HepG2 (cell line): ENCODE measurements at regions not wholly inside any gene's neighbourhood (a gene's known extent, or its start where the extent isn't known, plus 50 kb on each side); places are given as distances from the start of the nearest gene placed in this dataset.

Experiments
- ATAC-seq: fragments of 200-7000 bp; cut with Tn5 transposase; 3 replicates; pipeline ENCODE4 v1.9.1; 2020; ENCODE audit warnings: mild to moderate bottlenecking, moderate library complexity
- BruUV-seq: library from RNA; stranded (reverse); fragments of 400-500 nt; replicated peaks from 2 replicates; lab custom pipeline; 2021; lab: Mats Ljungman, UMichigan
- CTCF ChIA-PET: fragments of 300-600 bp; formaldehyde crosslinking; extraction: SDS; loops from one replicate; lab custom pipeline; 2021; ENCODE audit warnings: low total read pairs, inconsistent platforms, low intra/inter-chr PET ratio; lab: Yijun Ruan, JAX
- POLR2A ChIA-PET: fragments of 350-600 bp; sonication (Branson Sonifier 250); formaldehyde crosslinking; loops from one replicate; lab custom pipeline; 2020; ENCODE audit warnings: antibody characterized with exemption, inconsistent platforms; lab: Yijun Ruan, JAX
- DNase-seq: peaks from one replicate; pipeline ENCODE4 v3.0.0-alpha.2; 2015; ENCODE audit warnings: low spot score
- FAIRE-seq: peaks from 3 replicates; lab custom pipeline; 2011; peaks lifted over from hg19 to GRCh38; lab: Jason Lieb, UNC
- H2AFZ ChIP-seq: one replicate; pipeline ENCODE4 v1.6.1; 2011; ENCODE audit warnings: low read length, inconsistent platforms
- H3K27ac ChIP-seq: fragments of 300-600 bp; 3 replicates; pipeline ENCODE4 v1.8.0; 2011; ENCODE audit warnings: mixed run types, mild to moderate bottlenecking, mixed read lengths, low read length, inconsistent platforms; ENCODE audit not compliant: insufficient read depth; ENCODE audit errors: extremely low read length
- H3K27me3 ChIP-seq, 2 experiments: fragments of 200-600 bp in 1 of 2; 2 replicates in 1 of 2; 3 replicates in 1 of 2; pipeline versions ENCODE4 v1.6.0 to v1.8.0; 2011; ENCODE audit warnings: low read length in 2 of 2, mild to moderate bottlenecking in 2 of 2, moderate library complexity in 2 of 2, inconsistent platforms in 1 of 2; ENCODE audit not compliant: insufficient read depth in 2 of 2, control insufficient read depth in 1 of 2
- H3K36me3 ChIP-seq, 2 experiments: fragments of 200-600 bp in 1 of 2; replicated peaks in 1 of 2; 2 replicates in 1 of 2; 3 replicates in 1 of 2; pipeline versions ENCODE4 v1.5.1 to v1.8.0; 2011; ENCODE audit warnings: low read length in 2 of 2, inconsistent platforms in 1 of 2; ENCODE audit not compliant: insufficient read depth in 2 of 2, control insufficient read depth in 1 of 2
- H3K4me1 ChIP-seq: 2 replicates; pipeline ENCODE4 v1.5.1; 2012; ENCODE audit warnings: low read length, inconsistent platforms; ENCODE audit not compliant: insufficient read depth
- H3K4me2 ChIP-seq: 2 replicates; pipeline ENCODE4 v1.6.0; 2011; ENCODE audit warnings: low read depth, low read length, inconsistent platforms
- H3K4me3 ChIP-seq, 3 experiments: fragments of 200-600 bp in 1 of 3; sonication (generic), shearing (Covaris generic) in 1 of 3; replicated peaks in 1 of 3; 2 replicates each; pipeline ENCODE4 v1.5.1; 2011 to 2016; ENCODE audit warnings: low read length in 3 of 3, inconsistent platforms in 2 of 3, low read depth in 2 of 3, mild to moderate bottlenecking in 2 of 3, control low read depth in 1 of 3, mixed read lengths in 1 of 3; ENCODE audit not compliant: insufficient read depth in 1 of 3
- H3K79me2 ChIP-seq: one replicate; pipeline ENCODE4 v1.6.1; 2011; ENCODE audit warnings: low read length, inconsistent platforms; ENCODE audit not compliant: insufficient read depth
- H3K9ac ChIP-seq: 2 replicates; pipeline ENCODE4 v1.6.0; 2011; ENCODE audit warnings: mild to moderate bottlenecking, low read depth, low read length, inconsistent platforms; ENCODE audit not compliant: insufficient read depth
- H3K9me3 ChIP-seq: 2 replicates; pipeline ENCODE4 v1.5.1; 2012; ENCODE audit warnings: mild to moderate bottlenecking, low read length
- H4K20me1 ChIP-seq: 2 replicates; pipeline ENCODE4 v1.6.0; 2011; ENCODE audit warnings: inconsistent platforms, mild to moderate bottlenecking, low read length, moderate library complexity; ENCODE audit not compliant: insufficient read depth
- CC2D1A ChIP-seq: sonication (generic); formaldehyde crosslinking; IDR thresholded peaks from 2 replicates; pipeline ENCODE4 v1.8.1; 2023; ENCODE audit warnings: mild to moderate bottlenecking, missing genetic modification reagents
- TP53 ChIP-seq: sonication (generic); formaldehyde crosslinking; conservative IDR thresholded peaks from 2 replicates; pipeline ENCODE4 v1.4.0; 2020; ENCODE audit warnings: missing genetic modification reagents
- ZBTB7B ChIP-seq: sonication (generic); formaldehyde crosslinking; IDR thresholded peaks from 2 replicates; pipeline ENCODE4 v1.4.0; 2020; ENCODE audit warnings: missing genetic modification reagents
- ZNF282 ChIP-seq: fragments of 450-650 bp; IDR thresholded peaks from 2 replicates; pipeline ENCODE4 v1.6.1; 2018; ENCODE audit not compliant: partially characterized antibody
- ZNF670 ChIP-seq: sonication (generic); formaldehyde crosslinking; IDR thresholded peaks from 2 replicates; pipeline ENCODE4 v1.8.0; 2022; ENCODE audit warnings: mild to moderate bottlenecking, missing genetic modification reagents, borderline replicate concordance
- ZNF75D ChIP-seq: sonication (generic); formaldehyde crosslinking; IDR thresholded peaks from 2 replicates; pipeline ENCODE4 v1.8.1; 2023; ENCODE audit warnings: missing genetic modification reagents, mild to moderate bottlenecking, borderline replicate concordance
- ZNF775 ChIP-seq: sonication (generic); formaldehyde crosslinking; IDR thresholded peaks from 2 replicates; pipeline ENCODE4 v1.4.0; 2020; ENCODE audit warnings: missing genetic modification reagents, mild to moderate bottlenecking, moderate library complexity, borderline replicate concordance
- WGBS: methylation state at CpG from one replicate; pipeline ENCODE4 v1.1.6; 2017; ENCODE audit warnings: low lambda C conversion rate; 5-methylcytosine and 5-hydroxymethylcytosine counted together
- in situ Hi-C: cut with HindIII; loops from 2 replicates; pipeline ENCODE4 v1.10.0; 2017; ENCODE audit warnings: low pct_unique_long_range_greater_than_20kb; ENCODE audit not compliant: extremely low pct_ligation_motif_present
- intact Hi-C: fragments of 100-400 bp; cut with micrococcal nuclease; formaldehyde crosslinking; loops from one replicate; pipeline ENCODE4 v1.10.0; 2022; ENCODE audit not compliant: unreplicated experiment
- TF ChIP-seq, protein P1 (sequence below): IDR thresholded peaks from 2 replicates; pipeline ENCODE4 v1.6.1; 2018; ENCODE audit warnings: missing genetic modification reagents
- TF ChIP-seq, protein P2 (sequence below): IDR thresholded peaks from 2 replicates; pipeline ENCODE4 v1.6.1; 2012; ENCODE audit warnings: low read length, improper control_type of control experiment
- TF ChIP-seq, protein P3 (sequence below): sonication (generic); formaldehyde crosslinking; conservative IDR thresholded peaks from 2 replicates; pipeline ENCODE4 v1.4.0; 2020; ENCODE audit warnings: missing genetic modification reagents
- TF ChIP-seq, protein P4 (sequence below): sonication (generic); formaldehyde crosslinking; IDR thresholded peaks from 2 replicates; pipeline ENCODE4 v1.4.0; 2020; ENCODE audit warnings: missing genetic modification reagents, borderline replicate concordance
- TF ChIP-seq, protein P5 (sequence below): fragments of 450-650 bp; IDR thresholded peaks from 2 replicates; pipeline ENCODE4 v1.6.1; 2017
- TF ChIP-seq, protein P6 (sequence below): sonication (generic); formaldehyde crosslinking; IDR thresholded peaks from 2 replicates; pipeline ENCODE4 v1.5.0; 2020; ENCODE audit warnings: mild to moderate bottlenecking, missing genetic modification reagents

DNA sequence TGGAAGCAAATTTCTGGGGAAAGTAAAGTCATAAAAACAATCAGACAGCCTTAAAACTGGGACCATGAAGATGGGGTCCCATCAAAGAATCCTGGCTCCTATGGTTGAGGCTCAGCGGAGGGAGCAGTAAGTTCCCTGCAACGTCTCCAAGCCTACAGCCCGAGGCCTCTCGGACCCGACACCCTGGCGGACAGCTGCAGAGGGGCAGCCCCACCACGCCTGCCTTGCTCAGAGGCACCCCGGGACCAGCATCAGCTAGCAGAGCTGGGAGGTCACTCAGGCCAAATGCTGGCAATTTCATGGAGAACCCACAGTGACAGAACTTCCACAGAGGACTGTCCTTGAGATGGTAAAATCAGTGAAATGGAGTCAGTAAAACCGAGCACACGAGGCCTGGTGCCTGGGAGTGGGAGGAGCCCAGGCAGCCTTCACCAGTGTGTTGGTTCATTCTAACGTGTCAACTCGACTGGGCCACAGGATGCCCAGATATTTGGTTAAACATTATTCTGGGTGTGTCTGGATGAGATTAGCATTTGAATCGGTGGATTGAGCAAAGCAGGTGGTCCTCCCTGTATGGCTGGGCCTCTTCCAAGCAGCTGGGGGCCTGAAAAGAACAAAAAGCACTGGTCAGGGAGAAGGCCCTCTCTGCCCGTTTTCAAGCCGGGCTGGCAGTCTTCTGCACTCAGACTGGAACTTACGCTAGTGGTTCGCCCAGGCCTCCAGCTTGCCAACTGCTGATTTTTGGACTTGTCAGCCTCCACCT lies 96.2 kb upstream of the INSIG1 start:
- POLR2A ChIA-PET: no interaction called here
- no peak for FAIRE-seq
- H3K4me2 ChIP-seq: no peak overlapping the region
- TF ChIP-seq, protein P1, sequence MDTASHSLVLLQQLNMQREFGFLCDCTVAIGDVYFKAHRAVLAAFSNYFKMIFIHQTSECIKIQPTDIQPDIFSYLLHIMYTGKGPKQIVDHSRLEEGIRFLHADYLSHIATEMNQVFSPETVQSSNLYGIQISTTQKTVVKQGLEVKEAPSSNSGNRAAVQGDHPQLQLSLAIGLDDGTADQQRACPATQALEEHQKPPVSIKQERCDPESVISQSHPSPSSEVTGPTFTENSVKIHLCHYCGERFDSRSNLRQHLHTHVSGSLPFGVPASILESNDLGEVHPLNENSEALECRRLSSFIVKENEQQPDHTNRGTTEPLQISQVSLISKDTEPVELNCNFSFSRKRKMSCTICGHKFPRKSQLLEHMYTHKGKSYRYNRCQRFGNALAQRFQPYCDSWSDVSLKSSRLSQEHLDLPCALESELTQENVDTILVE: no peak
- TF ChIP-seq TP53 (CRISPR knock-in tag) (no peak), ZNF775 (no peak), CC2D1A (CRISPR knock-in tag) (no peak), ZNF282 (no peak), ZBTB7B (no peak), ZNF670 (CRISPR knock-in tag) (no peak), ZNF75D (CRISPR knock-in tag) (no peak)
- TF ChIP-seq, protein P2, sequence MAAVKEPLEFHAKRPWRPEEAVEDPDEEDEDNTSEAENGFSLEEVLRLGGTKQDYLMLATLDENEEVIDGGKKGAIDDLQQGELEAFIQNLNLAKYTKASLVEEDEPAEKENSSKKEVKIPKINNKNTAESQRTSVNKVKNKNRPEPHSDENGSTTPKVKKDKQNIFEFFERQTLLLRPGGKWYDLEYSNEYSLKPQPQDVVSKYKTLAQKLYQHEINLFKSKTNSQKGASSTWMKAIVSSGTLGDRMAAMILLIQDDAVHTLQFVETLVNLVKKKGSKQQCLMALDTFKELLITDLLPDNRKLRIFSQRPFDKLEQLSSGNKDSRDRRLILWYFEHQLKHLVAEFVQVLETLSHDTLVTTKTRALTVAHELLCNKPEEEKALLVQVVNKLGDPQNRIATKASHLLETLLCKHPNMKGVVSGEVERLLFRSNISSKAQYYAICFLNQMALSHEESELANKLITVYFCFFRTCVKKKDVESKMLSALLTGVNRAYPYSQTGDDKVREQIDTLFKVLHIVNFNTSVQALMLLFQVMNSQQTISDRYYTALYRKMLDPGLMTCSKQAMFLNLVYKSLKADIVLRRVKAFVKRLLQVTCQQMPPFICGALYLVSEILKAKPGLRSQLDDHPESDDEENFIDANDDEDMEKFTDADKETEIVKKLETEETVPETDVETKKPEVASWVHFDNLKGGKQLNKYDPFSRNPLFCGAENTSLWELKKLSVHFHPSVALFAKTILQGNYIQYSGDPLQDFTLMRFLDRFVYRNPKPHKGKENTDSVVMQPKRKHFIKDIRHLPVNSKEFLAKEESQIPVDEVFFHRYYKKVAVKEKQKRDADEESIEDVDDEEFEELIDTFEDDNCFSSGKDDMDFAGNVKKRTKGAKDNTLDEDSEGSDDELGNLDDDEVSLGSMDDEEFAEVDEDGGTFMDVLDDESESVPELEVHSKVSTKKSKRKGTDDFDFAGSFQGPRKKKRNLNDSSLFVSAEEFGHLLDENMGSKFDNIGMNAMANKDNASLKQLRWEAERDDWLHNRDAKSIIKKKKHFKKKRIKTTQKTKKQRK: no peak
- TF ChIP-seq, protein P3, sequence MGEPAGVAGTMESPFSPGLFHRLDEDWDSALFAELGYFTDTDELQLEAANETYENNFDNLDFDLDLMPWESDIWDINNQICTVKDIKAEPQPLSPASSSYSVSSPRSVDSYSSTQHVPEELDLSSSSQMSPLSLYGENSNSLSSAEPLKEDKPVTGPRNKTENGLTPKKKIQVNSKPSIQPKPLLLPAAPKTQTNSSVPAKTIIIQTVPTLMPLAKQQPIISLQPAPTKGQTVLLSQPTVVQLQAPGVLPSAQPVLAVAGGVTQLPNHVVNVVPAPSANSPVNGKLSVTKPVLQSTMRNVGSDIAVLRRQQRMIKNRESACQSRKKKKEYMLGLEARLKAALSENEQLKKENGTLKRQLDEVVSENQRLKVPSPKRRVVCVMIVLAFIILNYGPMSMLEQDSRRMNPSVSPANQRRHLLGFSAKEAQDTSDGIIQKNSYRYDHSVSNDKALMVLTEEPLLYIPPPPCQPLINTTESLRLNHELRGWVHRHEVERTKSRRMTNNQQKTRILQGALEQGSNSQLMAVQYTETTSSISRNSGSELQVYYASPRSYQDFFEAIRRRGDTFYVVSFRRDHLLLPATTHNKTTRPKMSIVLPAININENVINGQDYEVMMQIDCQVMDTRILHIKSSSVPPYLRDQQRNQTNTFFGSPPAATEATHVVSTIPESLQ: no peak
- TF ChIP-seq, protein P4, sequence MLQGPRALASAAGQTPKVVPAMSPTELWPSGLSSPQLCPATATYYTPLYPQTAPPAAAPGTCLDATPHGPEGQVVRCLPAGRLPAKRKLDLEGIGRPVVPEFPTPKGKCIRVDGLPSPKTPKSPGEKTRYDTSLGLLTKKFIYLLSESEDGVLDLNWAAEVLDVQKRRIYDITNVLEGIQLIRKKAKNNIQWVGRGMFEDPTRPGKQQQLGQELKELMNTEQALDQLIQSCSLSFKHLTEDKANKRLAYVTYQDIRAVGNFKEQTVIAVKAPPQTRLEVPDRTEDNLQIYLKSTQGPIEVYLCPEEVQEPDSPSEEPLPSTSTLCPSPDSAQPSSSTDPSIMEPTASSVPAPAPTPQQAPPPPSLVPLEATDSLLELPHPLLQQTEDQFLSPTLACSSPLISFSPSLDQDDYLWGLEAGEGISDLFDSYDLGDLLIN (CRISPR knock-in tag): no peak
- TF ChIP-seq, protein P5, sequence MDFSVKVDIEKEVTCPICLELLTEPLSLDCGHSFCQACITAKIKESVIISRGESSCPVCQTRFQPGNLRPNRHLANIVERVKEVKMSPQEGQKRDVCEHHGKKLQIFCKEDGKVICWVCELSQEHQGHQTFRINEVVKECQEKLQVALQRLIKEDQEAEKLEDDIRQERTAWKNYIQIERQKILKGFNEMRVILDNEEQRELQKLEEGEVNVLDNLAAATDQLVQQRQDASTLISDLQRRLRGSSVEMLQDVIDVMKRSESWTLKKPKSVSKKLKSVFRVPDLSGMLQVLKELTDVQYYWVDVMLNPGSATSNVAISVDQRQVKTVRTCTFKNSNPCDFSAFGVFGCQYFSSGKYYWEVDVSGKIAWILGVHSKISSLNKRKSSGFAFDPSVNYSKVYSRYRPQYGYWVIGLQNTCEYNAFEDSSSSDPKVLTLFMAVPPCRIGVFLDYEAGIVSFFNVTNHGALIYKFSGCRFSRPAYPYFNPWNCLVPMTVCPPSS: no peak
- TF ChIP-seq, protein P6, sequence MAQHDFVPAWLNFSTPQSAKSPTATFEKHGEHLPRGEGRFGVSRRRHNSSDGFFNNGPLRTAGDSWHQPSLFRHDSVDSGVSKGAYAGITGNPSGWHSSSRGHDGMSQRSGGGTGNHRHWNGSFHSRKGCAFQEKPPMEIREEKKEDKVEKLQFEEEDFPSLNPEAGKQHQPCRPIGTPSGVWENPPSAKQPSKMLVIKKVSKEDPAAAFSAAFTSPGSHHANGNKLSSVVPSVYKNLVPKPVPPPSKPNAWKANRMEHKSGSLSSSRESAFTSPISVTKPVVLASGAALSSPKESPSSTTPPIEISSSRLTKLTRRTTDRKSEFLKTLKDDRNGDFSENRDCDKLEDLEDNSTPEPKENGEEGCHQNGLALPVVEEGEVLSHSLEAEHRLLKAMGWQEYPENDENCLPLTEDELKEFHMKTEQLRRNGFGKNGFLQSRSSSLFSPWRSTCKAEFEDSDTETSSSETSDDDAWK (CRISPR knock-in tag): no peak

More for the DNA sequence above, 96.2 kb upstream of the INSIG1 start:
- Histone ChIP-seq H3K4me3 (no peak overlapping the region), H2AFZ (no peak overlapping the region), H3K36me3 (no peaks in the 10 kb centered on the region), H3K79me2 (no peaks in the 10 kb centered on the region), H3K9ac (no peak overlapping the region), H3K9me3 (no peaks in the 10 kb centered on the region), H4K20me1 (no peaks in the 10 kb centered on the region), H3K4me1 (no peaks in the 10 kb centered on the region), H3K27ac (no peak overlapping the region), H3K27me3 (peaks cover 0 to 9% of the 10 kb centered on the region in 2 experiments; a peak in 3 of 5 replicates)
- intact Hi-C loops (no loop called here), in situ Hi-C loops (no loop called here)
- BruUV-seq: no TSS peak
- ATAC-seq (no peak), DNase-seq (no peak)
- CTCF ChIA-PET: no interaction called here
- 34% methylated on average over 7 of the region's 17 CpGs for WGBS
